Hepatocyte (in vitro differentiated cells): ENCODE measurements at regions not wholly inside any gene's neighbourhood (a gene's known extent, or its start where the extent isn't known, plus 50 kb on each side); places are given as distances from the start of the nearest gene placed in this dataset.

Source experiments
- EZH2 ChIP-seq: fragments of 200-600 bp; sonication (generic); IDR thresholded peaks from 2 replicates; pipeline ENCODE4 v1.6.1; 2016; ENCODE audit warnings: antibody characterized with exemption, mild to moderate bottlenecking, borderline replicate concordance
- EZH2phosphoT487 ChIP-seq: fragments of 200-600 bp; sonication (generic); IDR thresholded peaks from one replicate; pipeline ENCODE4 v1.6.1; 2018; ENCODE audit warnings: antibody characterized with exemption, mild to moderate bottlenecking, low read depth, moderate library complexity; ENCODE audit not compliant: unreplicated experiment, severe bottlenecking
- TF ChIP-seq, protein P1 (sequence below): fragments of 200-600 bp; sonication (generic); IDR thresholded peaks from 2 replicates; pipeline ENCODE4 v1.5.1; 2016; ENCODE audit warnings: antibody characterized with exemption, mild to moderate bottlenecking; ENCODE audit not compliant: poor library complexity

DNA sequence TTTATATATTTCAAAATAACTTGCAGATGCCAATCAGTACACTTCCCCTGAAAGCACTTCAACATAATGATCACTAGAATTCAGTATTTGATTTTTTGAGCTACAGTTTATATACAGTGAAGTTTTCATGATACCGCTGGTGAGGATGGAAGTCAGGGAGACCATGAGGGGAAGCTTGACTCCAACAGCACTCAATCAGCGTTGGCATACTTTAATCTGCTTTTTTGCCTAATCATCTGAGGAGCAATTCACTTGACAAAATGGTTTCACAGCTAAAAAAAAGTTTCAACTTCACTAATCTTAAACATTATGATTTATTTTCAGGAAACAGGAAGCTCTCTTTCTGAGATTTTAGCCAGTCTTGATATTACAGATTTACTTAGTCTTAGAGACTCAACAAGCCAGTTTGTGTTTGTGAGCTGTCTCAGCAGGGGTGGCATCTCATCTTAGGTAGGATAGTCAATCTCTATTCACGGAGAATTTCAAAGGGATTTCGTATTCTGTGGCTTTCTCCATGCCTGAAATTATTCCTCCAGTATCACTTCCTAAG, 111.4 kb upstream of the ARRDC3 start:
- TF ChIP-seq, protein P1, sequence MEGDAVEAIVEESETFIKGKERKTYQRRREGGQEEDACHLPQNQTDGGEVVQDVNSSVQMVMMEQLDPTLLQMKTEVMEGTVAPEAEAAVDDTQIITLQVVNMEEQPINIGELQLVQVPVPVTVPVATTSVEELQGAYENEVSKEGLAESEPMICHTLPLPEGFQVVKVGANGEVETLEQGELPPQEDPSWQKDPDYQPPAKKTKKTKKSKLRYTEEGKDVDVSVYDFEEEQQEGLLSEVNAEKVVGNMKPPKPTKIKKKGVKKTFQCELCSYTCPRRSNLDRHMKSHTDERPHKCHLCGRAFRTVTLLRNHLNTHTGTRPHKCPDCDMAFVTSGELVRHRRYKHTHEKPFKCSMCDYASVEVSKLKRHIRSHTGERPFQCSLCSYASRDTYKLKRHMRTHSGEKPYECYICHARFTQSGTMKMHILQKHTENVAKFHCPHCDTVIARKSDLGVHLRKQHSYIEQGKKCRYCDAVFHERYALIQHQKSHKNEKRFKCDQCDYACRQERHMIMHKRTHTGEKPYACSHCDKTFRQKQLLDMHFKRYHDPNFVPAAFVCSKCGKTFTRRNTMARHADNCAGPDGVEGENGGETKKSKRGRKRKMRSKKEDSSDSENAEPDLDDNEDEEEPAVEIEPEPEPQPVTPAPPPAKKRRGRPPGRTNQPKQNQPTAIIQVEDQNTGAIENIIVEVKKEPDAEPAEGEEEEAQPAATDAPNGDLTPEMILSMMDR, result no peak
- TF ChIP-seq EZH2, result no peak
- no peak for TF ChIP-seq EZH2phosphoT487
